SK-N-MC (cell line): ENCODE measurements at regions not wholly inside any gene's neighbourhood (a gene's known extent, or its start where the extent isn't known, plus 50 kb on each side); places are given as distances from the start of the nearest gene placed in this dataset.

Experiments
- EZH2 ChIP-seq: fragments of 200-600 bp; sonication (generic); IDR thresholded peaks from one replicate; pipeline ENCODE4 v1.6.1; 2017; ENCODE audit warnings: antibody characterized with exemption
- POLR2AphosphoS5 ChIP-seq: IDR thresholded peaks from 2 replicates; pipeline ENCODE4 v1.6.1; 2012; ENCODE audit warnings: mild to moderate bottlenecking, low read depth, low read length, borderline replicate concordance

- no peak for TF ChIP-seq EZH2
- no peak for TF ChIP-seq POLR2AphosphoS5
Observed at GRCh38 chr3:99472385-99472784, 166.0 kb upstream of the COL8A1 start.
